Ascending aorta (tissue), 2 donors: ENCODE measurements at regions not wholly inside any gene's neighbourhood (a gene's known extent, or its start where the extent isn't known, plus 50 kb on each side); places are given as distances from the start of the nearest gene placed in this dataset.

ENCODE experiments used
- DNase-seq, 2 donors: peaks; one replicate each; pipeline ENCODE4 v3.0.0-alpha.2; 2019; ENCODE audit warnings: low spot score in 2 of 2
- H3K27ac ChIP-seq, 2 donors: fragments of 200-600 bp; sonication (generic); one replicate each; pipeline ENCODE4 v1.5.1; 2016 to 2017; ENCODE audit warnings: mild to moderate bottlenecking in 1 of 2
- H3K27me3 ChIP-seq: fragments of 200-600 bp; sonication (generic); one replicate; pipeline ENCODE4 v1.5.1; 2017
- H3K36me3 ChIP-seq, 2 donors: fragments of 200-600 bp; sonication (generic); one replicate each; pipeline ENCODE4 v1.5.1; 2016
- H3K4me1 ChIP-seq, 2 donors: fragments of 200-600 bp; sonication (generic); one replicate each; pipeline ENCODE4 v1.5.1; 2016 to 2017; ENCODE audit warnings: mild to moderate bottlenecking in 1 of 2
- H3K4me3 ChIP-seq, 2 donors: fragments of 200-600 bp; sonication (generic); one replicate each; pipeline ENCODE4 v1.5.1; 2016 to 2017; ENCODE audit warnings: mild to moderate bottlenecking in 1 of 2
- H3K9me3 ChIP-seq, 2 donors: fragments of 200-600 bp; sonication (generic); one replicate each; pipeline ENCODE4 v1.5.1; 2016
- intact Hi-C: fragments of 100-400 bp; cut with DNase I; formaldehyde crosslinking; loops from one replicate; pipeline ENCODE4 v1.15.1; 2023
- TF ChIP-seq, protein P1 (sequence below), 3 experiments: fragments of 200-600 bp in 2 of 3; fragments of 450-650 bp in 1 of 3; sonication (generic) in 2 of 3; IDR thresholded peaks; one replicate each; pipeline ENCODE4 v1.5.1; 2016 to 2019; ENCODE audit warnings: antibody characterized with exemption in 3 of 3, mild to moderate bottlenecking in 1 of 3, moderate library complexity in 1 of 3

DNA sequence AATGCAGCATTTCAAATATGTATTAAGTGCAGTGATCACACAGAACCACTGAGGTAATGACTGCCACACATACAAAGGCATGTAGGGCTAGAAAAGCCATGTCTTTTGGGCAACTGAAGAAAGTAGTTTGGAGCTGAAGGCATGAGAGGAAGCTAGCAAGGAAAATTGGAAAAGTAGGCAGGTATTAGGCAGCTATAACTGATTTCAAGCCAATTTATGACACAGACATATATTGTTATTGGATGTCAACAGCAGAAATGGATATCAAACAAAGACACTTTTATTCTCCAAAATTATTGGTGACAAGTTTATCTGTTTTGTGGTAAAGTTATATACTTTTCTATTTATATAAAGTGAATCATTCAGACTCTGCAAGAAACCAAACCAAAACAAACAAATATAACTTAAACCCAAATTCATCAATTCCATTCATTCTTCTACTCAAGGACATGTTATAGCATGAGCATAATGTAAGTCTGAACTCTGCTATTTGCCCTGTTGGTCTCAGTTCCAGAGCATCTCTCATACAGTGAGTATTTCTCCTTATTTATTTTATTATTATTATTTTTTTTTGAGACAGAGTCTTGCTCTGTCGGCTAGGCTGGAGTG is 307.4 kb upstream of the COL8A1 start:
- no peaks in the 10 kb centered on the region for H3K27me3 ChIP-seq
- TF ChIP-seq, protein P1, sequence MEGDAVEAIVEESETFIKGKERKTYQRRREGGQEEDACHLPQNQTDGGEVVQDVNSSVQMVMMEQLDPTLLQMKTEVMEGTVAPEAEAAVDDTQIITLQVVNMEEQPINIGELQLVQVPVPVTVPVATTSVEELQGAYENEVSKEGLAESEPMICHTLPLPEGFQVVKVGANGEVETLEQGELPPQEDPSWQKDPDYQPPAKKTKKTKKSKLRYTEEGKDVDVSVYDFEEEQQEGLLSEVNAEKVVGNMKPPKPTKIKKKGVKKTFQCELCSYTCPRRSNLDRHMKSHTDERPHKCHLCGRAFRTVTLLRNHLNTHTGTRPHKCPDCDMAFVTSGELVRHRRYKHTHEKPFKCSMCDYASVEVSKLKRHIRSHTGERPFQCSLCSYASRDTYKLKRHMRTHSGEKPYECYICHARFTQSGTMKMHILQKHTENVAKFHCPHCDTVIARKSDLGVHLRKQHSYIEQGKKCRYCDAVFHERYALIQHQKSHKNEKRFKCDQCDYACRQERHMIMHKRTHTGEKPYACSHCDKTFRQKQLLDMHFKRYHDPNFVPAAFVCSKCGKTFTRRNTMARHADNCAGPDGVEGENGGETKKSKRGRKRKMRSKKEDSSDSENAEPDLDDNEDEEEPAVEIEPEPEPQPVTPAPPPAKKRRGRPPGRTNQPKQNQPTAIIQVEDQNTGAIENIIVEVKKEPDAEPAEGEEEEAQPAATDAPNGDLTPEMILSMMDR (IDR thresholded peaks at IDR 0.05), result no peak
- DNase-seq, result no peak
- intact Hi-C loops, result no loop called here
- peaks cover 0 to 7% of the 10 kb centered on the region in 2 donors for H3K4me1 ChIP-seq
- H3K4me3 ChIP-seq, result no peak overlapping the region
- H3K27ac ChIP-seq, result no peak overlapping the region
- no peaks in the 10 kb centered on the region for H3K9me3 ChIP-seq
- H3K36me3 ChIP-seq, result no peaks in the 10 kb centered on the region

DNA sequence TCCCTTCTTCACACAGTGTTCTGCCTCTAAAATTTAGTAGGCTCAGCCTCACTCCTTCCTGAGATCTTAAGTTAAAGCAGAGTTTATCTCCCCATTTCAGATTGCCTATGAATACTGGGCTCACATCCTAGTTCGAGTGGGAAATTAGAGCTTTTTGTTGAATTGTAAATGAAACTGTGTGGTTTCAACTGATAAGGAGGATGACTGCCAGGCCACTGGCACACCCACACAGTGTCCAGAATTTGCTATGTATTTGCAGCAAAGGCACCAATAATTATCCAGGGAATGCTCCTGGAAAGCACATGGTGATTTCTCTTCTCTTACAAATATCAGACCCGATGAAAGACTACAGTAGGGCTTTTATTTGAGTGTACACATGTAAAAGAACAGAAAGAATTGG is 308.1 kb upstream of the COL8A1 start:
- Histone ChIP-seq H3K9me3 (no peaks in the 10 kb centered on the region), H3K27me3 (no peaks in the 10 kb centered on the region), H3K27ac (no peak overlapping the region), H3K36me3 (no peaks in the 10 kb centered on the region), H3K4me3 (no peak overlapping the region), H3K4me1 (peaks cover 0 to 7% of the 10 kb centered on the region in 2 donors)
- TF ChIP-seq, protein P1 (IDR thresholded peaks at IDR 0.05), result no peak
- no peak for DNase-seq
- intact Hi-C loops, result no loop called here

DNA sequence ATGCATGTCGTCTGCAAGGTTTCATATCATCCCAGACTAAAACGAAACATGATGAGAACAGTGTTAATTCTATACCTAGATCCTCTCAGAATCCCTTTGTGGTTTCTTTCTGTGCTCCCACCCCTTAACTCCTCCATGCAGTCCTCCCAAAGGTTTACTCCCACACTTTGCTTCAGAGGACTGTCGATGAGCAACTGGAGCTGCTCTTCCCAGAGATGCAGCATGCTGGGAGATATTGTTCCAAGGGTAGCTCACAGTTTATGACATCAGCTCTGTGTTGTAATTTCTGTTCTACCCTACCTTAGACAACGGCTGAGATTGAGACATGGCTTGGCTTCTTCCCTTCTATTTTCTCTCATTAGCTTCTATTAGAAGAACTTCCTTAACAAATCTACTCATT is 313.0 kb upstream of the COL8A1 start:
- intact Hi-C loops, result no loop called here
- Histone ChIP-seq H3K27me3 (no peaks in the 10 kb centered on the region), H3K4me1 (peaks cover 0 to 5% of the 10 kb centered on the region in 2 donors), H3K36me3 (no peaks in the 10 kb centered on the region), H3K27ac (no peak overlapping the region), H3K4me3 (no peak overlapping the region), H3K9me3 (no peaks in the 10 kb centered on the region)
- TF ChIP-seq, protein P1 (IDR thresholded peaks at IDR 0.05), result no peak
- DNase-seq, result no peak

DNA sequence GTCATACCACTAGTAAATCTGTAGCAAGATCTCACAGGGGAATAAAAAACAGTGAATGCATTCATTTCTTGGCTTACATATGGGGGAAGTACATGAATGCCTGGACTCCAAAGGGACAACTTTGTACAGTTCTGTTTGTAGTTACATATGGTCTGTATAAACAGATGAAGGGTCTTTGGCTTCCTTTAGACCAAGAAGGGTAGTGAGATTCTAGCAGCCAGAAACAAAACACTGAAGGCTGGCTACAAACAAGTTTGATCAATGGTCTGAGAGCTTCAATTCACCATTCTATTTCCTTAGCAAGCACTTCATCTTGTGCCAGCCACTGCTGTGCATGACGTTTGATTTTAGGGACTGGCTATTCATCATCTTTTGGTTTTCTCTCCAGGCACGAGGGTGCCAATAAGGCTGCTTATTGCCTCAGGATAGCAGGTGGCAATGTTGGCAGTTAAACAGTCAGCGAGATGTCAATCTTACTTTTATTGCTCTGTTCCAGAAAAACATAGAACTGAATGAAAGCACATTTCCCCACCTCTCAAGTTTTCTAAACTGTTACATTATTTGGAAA is 313.7 kb upstream of the COL8A1 start:
- DNase-seq, result no peak
- intact Hi-C loops, result no loop called here
- peaks cover 0 to 5% of the 10 kb centered on the region in 2 donors for H3K4me1 ChIP-seq
- no peaks in the 10 kb centered on the region for H3K9me3 ChIP-seq
- TF ChIP-seq, protein P1 (IDR thresholded peaks at IDR 0.05), result no peak
- no peaks in the 10 kb centered on the region for H3K36me3 ChIP-seq
- H3K27ac ChIP-seq, result no peak overlapping the region
- no peak overlapping the region for H3K4me3 ChIP-seq
- H3K27me3 ChIP-seq, result no peaks in the 10 kb centered on the region

DNA sequence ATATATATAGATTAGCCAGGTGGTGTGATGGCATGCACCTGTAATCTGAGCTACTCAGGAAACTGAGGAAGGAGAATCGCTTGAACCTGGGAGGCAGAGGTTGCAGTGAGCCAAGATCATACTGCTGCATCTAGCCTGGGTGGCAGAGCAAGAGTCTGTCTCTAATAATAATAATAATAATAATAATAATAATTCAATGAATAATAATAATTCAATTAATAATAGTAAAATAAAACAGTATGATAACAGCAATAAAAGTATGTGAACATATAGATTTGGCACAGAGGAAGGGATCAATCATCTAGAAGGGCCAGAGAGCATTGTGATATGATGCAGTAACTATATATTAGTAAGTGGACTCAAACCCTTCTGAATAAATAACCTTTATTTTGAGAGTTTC is 314.5 kb upstream of the COL8A1 start:
- DNase-seq, result no peak
- intact Hi-C loops, result no loop called here
- TF ChIP-seq, protein P1 (IDR thresholded peaks at IDR 0.05), result no peak
- Histone ChIP-seq H3K27me3 (no peaks in the 10 kb centered on the region), H3K27ac (no peak overlapping the region), H3K4me3 (no peak overlapping the region), H3K4me1 (peaks cover 0 to 6% of the 10 kb centered on the region in 2 donors), H3K9me3 (no peaks in the 10 kb centered on the region), H3K36me3 (no peaks in the 10 kb centered on the region)
